Nephron progenitor cell (in vitro differentiated cells): ENCODE measurements at regions not wholly inside any gene's neighbourhood (a gene's known extent, or its start where the extent isn't known, plus 50 kb on each side); places are given as distances from the start of the nearest gene placed in this dataset.

ENCODE experiments used
- DNase-seq: peaks from one replicate; pipeline ENCODE4 v3.0.0; 2021
- H3K27ac Mint-ChIP-seq: 2 replicates; pipeline ENCODE4 v1.8.0; 2021; ENCODE audit warnings: mild to moderate bottlenecking, moderate library complexity, mixed read lengths
- H3K27me3 Mint-ChIP-seq: 2 replicates; pipeline ENCODE4 v1.8.0; 2021; ENCODE audit warnings: mild to moderate bottlenecking, low read depth, mixed read lengths; ENCODE audit not compliant: poor library complexity
- H3K36me3 Mint-ChIP-seq: 2 replicates; pipeline ENCODE4 v1.8.0; 2021; ENCODE audit warnings: low read depth, mixed read lengths
- H3K4me1 Mint-ChIP-seq: 2 replicates; pipeline ENCODE4 v1.8.0; 2021; ENCODE audit warnings: mixed read lengths
- H3K4me3 Mint-ChIP-seq: 2 replicates; pipeline ENCODE4 v1.8.0; 2021; ENCODE audit warnings: mild to moderate bottlenecking, moderate library complexity, mixed read lengths
- H3K9me3 Mint-ChIP-seq: 2 replicates; pipeline ENCODE4 v1.8.0; 2021; ENCODE audit warnings: mild to moderate bottlenecking, moderate library complexity, mixed read lengths
- CTCF ChIP-seq: fragments of 200-600 bp; sonication (generic); IDR thresholded peaks from 2 replicates; pipeline ENCODE4 v1.5.0; 2021; ENCODE audit warnings: antibody characterized with exemption

GRCh38 chr4:165715989-165716388, 157.0 kb upstream of the TLL1 start:
- Mint-ChIP-seq H3K27me3 (peaks cover 3% of the 10 kb centered on the region), H3K4me1 (no peaks in the 10 kb centered on the region), H3K27ac (no peak overlapping the region), H3K36me3 (no peaks in the 10 kb centered on the region), H3K9me3 (no peaks in the 10 kb centered on the region), H3K4me3 (no peak overlapping the region)
- DNase-seq = no peak
- TF ChIP-seq CTCF = no peak

DNA sequence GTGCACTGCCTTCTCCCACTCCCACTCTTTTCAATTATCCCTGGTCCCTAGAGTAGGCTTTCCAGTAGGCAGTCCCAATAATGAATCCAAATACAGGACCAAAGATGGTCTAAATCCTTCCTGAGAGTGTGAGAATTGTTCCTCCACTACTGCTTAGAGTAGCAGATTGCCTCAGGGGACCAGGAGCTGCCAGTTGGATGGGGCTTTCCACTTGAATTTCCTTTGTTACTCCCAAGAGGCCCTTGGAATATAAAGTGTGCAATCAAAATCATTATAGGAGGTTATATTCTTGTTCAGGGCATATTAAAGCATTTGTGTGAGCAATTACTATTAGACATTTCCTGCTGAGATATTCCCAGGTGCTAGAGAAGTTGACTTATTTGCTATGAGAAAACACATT, 156.6 kb upstream of the TLL1 start:
- H3K4me1 Mint-ChIP-seq = no peaks in the 10 kb centered on the region
- DNase-seq = no peak
- H3K27ac Mint-ChIP-seq = no peak overlapping the region
- H3K4me3 Mint-ChIP-seq = no peak overlapping the region
- H3K36me3 Mint-ChIP-seq = no peaks in the 10 kb centered on the region
- H3K27me3 Mint-ChIP-seq = peaks cover 3% of the 10 kb centered on the region
- no peak for TF ChIP-seq CTCF
- no peaks in the 10 kb centered on the region for H3K9me3 Mint-ChIP-seq

DNA sequence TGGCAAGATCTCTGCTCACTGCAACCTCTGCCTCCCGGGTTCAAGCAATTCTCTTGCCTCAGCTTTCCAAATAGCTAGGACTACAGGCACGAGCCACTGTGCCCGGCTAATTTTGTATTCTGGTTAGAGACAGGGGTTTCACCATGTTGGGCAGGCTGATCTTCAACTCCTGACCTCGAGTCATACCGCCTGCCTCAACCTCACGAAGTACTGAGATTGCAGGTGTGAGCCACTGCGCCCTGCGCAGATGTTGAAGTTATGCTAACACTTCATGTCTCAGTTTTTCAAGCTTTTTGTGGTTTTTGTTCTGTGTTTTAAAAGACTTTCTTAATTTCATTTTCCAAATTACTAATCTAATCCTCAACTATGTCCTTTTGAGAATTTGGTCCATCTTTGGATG, 154.4 kb upstream of the TLL1 start:
- no peaks in the 10 kb centered on the region for H3K4me1 Mint-ChIP-seq
- no peaks in the 10 kb centered on the region for H3K9me3 Mint-ChIP-seq
- H3K36me3 Mint-ChIP-seq = no peaks in the 10 kb centered on the region
- no peak overlapping the region for H3K4me3 Mint-ChIP-seq
- H3K27ac Mint-ChIP-seq = no peak overlapping the region
- no peak for DNase-seq
- TF ChIP-seq CTCF = no peak
- peaks cover 3% of the 10 kb centered on the region for H3K27me3 Mint-ChIP-seq

DNA sequence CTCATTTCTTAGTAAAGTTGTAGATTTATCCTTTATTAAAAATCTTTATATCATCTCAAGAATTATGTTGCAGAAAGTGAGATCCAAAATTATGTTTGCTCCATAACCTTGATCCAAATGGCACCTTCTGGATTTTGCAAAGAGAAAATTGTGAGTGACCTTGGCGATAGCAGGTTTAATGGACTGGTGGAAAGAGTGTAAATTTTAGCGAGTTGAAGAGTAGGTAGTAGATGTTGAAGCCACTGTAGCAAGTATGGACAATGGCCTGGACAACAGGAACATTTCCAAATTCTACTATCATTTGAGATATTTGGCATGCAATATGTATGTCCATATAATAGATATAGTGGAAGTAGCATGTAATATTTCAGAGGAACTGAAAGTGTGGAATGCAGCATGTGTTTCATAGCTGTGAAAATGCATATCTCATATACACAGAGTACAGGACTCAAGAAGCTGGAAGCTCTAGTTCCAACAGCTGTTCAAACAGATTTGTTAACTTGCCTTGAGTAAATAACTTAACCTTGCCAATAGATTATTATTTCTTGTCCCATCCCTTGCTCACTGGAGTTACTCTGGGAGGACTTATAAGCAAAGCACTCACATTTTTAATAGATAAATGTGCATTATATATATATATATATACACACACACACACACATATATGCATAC, 152.5 kb upstream of the TLL1 start:
- peaks cover 3% of the 10 kb centered on the region for H3K27me3 Mint-ChIP-seq
- no peak for TF ChIP-seq CTCF
- H3K27ac Mint-ChIP-seq = no peak overlapping the region
- H3K4me3 Mint-ChIP-seq = no peak overlapping the region
- no peaks in the 10 kb centered on the region for H3K4me1 Mint-ChIP-seq
- no peaks in the 10 kb centered on the region for H3K36me3 Mint-ChIP-seq
- H3K9me3 Mint-ChIP-seq = no peaks in the 10 kb centered on the region
- DNase-seq = no peak

- H3K4me3 Mint-ChIP-seq = no peak overlapping the region
- H3K27me3 Mint-ChIP-seq = peaks cover 3% of the 10 kb centered on the region
- no peaks in the 10 kb centered on the region for H3K9me3 Mint-ChIP-seq
- no peaks in the 10 kb centered on the region for H3K4me1 Mint-ChIP-seq
- H3K36me3 Mint-ChIP-seq = no peaks in the 10 kb centered on the region
- H3K27ac Mint-ChIP-seq = no peak overlapping the region
- no peak for DNase-seq
- no peak for TF ChIP-seq CTCF
These were observed 151.2 kb upstream of the TLL1 start for GRCh38 chr4:165721815-165722214.

GRCh38 chr4:165723051-165723795, 149.8 kb upstream of the TLL1 start:
- no peaks in the 10 kb centered on the region for H3K9me3 Mint-ChIP-seq
- no peak overlapping the region for H3K4me3 Mint-ChIP-seq
- no peak for DNase-seq
- no peaks in the 10 kb centered on the region for H3K36me3 Mint-ChIP-seq
- peaks cover 3% of the 10 kb centered on the region for H3K27me3 Mint-ChIP-seq
- no peak overlapping the region for H3K27ac Mint-ChIP-seq
- no peak for TF ChIP-seq CTCF
- H3K4me1 Mint-ChIP-seq = no peaks in the 10 kb centered on the region
